SK-MEL-5 (cell line): ENCODE measurements at regions not wholly inside any gene's neighbourhood (a gene's known extent, or its start where the extent isn't known, plus 50 kb on each side); places are given as distances from the start of the nearest gene placed in this dataset.

Experiments used
- DNase-seq: peaks from one replicate; pipeline ENCODE4 v3.0.0-alpha.2; 2016; ENCODE audit warnings: low read depth, low spot score
- in situ Hi-C: cut with HindIII; loops from 2 replicates; pipeline ENCODE4 v1.10.0; 2016; ENCODE audit warnings: low sequenced_read_pairs, high pct_unique_total_duplicates, low pct_unique_long_range_greater_than_20kb

DNA sequence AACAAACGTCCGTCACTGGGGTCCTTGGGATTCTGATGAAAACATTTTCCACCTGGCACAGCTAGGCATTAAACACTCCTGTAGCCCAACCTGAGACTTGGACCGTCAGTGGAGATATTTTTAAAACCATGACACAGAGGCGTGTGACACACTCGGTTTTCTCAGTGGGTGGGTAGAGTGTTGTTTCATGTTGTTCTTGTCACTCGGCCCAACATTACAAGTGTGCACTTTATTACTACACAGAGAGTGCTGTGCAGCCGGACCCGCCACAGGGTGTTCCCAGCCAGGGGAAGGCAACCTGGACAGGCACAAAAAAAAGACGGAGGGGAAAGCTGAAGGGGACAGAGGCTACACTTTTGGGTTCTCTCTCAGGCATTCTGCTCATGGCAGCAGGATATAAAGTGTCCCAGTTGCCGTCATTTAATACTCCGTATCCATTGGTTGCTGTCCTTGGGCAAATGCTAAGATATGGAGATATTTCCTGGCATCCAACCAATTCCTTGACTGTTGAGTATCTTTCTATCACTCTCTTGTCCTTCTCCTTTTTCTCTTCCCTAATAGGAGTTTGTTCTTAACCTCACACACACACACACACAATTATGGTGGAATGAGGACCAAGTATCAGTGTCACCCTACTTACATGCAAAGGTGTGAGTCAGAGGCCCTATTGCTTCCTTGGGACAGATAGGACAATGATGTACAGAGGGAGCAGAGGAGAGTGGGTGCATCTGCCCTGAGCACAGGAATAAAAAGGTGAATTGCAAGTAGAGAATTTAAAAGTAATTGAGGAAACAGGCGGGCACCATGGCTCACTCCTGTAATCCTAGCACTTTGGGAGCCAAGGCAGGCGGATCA, 154.1 kb upstream of the SOX9 start:
- no peak for DNase-seq
- in situ Hi-C loops, result no loop called here

DNA sequence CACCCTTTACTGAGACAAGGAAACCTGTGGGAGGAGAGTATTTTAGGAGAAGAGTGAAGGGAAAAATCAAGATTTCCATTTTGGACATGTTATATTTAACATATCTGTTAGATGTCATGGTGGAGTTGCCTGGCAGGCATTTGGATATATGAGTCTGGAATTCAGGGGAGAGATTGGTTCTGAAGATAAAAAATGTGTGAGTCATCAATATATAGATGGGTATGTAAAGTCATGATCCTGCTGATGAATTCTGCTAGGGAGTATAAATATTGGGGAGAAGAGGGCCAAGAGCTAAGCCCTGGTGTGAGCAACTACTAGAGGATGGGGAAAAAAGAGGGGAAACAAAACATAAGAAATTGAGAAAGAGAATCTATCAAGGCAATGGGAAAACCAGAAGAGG, 151.3 kb upstream of the SOX9 start:
- DNase-seq, result no peak
- in situ Hi-C loops, result no loop called here

DNA sequence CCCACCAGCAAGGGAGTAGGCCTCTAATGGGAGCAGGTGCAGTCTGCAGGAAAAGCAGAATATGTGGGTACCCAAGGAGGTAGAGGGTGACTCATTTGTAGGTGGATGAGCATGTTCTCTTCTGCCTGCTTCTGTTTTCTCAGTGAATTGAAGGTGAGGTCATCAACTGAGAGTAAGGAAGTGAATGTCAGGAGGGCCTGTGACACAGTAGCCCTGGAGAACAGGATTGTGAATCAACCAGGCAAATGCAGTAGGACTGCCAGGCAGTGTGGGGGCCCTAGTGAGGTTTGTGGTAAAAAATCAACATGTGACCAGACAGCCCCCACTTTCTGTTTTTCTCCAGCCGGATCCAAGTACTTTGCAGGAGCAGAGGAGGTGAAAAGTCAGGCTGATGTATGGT, 150.5 kb upstream of the SOX9 start:
- no peak for DNase-seq
- in situ Hi-C loops, result no loop called here

DNA sequence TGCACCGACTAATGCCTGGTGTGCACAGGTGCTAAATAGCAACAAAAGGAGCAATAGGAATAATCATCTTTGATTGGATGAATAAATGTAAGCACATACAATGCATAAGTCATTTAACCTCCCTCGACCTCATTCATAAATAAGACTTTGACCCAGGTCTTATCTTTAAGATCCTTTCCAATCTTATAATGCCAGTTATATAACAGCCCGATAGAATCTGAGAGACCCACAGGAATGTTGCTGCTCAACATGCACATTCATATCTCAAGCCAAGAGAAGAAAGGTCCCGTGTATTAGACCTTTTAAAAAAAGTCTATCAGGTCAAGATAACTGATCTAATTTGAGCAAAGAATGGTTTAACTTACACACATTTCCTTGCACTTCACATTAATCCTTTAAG, 146.8 kb upstream of the SOX9 start:
- DNase-seq, result no peak
- in situ Hi-C loops, result no loop called here

DNA sequence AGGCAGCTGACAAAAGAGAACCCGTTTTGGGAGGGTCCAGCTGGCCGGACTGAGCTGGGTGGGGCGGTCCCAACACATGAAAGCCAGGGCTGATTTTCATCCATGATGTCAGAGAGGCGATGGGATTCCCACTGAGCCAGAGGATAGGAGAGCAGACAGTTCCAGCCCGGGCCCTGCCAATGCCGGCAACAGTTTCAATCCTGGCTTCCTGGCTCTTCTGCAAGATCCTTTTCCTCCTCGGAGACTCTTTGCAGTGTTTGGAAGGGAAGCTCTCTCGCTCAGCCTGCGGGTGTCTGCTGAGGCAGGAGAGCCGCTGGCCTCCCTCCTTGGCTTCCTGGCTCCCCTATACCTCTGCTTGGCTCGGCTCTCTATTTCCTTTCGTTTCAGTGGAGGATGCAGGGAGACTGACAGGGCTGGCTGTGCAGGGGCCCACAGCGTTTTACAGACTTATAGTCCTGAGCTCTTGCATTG, 145.5 kb upstream of the SOX9 start:
- DNase-seq, result peak; percentile 52
- in situ Hi-C loops, result no loop called here

DNA sequence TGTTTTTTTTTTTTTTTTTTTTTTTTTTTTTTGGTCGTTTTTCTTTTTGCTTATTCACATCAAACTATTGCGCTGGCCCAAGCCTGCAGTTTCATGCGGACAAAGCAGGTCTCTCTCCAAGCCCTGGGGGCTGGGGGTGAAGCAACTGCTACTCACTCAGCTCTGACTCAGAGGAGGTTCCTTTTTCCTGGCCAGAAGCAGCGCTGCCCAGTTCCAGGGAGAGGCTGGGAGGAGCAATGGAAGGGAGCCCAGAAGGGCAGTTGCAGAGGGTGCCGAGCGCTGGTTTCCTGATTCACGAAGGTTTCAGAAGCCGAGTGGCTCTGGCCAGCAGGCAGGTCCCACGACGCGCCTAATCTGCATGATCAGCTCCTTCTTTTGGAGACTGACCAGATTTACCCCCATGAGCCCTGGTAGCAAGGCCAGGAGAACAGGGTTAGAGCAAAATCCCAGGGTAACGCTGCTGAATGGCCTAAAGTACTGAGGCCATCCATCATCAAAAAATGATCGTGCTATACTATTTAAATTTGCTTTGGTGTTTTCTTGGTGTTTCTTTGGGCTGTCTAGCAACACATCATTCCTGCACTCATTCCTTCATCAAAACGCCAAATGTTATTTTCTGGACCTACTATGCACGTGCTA, 144.7 kb upstream of the SOX9 start:
- in situ Hi-C loops, result no loop called here
- DNase-seq, result peak; percentile 99

DNA sequence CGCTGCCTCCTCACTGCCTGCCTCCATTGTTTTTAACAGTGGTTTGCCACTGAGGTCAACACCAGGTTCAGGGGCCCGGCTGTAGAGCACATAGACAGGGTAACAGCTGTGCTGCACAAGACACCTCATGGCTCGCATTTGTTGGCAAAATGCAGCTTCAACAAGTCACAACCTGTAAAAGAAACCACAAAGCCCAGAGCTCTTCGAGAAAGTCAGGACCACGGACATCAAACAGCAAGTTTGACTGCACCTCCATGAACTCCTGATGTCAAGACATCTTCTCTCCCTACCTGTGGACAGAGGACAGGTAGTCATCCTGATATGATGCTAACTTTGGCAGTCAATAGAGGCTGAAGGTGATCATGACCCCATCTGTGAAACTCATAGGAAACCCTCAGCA, 142.4 kb upstream of the SOX9 start:
- DNase-seq, result no peak
- in situ Hi-C loops, result no loop called here

DNA sequence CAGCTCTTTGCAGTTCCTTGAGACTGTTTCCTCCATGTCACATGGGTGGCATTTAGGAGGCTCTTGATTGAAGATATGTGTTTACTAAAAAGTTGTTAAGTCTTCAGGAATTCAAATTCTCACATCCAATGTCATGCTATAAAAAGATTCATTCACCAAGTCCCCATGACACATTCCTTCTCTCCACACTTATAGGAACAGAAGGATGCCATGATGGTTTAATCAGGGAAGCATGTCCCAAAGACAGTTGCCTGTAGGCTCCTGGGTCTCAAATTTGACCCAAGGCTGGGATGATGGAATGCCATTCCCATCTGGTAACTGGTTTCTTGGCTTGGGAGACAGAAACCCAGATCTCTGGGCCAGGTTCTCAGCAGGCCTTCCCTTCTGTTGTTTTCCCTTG, 140.6 kb upstream of the SOX9 start:
- in situ Hi-C loops, result no loop called here
- DNase-seq, result no peak

DNA sequence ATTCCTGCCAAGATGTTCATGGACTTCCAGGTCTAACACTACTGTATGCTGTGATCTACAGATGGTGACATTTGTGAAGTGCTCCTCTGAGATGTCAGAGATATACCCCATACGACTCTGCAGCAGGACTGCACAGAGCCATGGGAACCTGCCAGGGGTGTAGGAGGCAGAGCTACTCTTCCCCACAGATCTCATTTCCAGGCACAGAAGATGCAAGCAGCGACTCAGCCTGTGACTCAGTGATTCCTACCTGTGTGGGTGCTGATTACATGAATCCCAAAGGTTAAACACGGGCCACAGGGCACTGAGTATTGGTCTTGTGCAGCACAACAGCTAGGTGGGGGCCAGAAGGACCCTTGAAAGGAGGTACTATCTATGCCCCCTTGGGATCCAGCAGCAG, 137.0 kb upstream of the SOX9 start:
- no peak for DNase-seq
- in situ Hi-C loops, result no loop called here

DNA sequence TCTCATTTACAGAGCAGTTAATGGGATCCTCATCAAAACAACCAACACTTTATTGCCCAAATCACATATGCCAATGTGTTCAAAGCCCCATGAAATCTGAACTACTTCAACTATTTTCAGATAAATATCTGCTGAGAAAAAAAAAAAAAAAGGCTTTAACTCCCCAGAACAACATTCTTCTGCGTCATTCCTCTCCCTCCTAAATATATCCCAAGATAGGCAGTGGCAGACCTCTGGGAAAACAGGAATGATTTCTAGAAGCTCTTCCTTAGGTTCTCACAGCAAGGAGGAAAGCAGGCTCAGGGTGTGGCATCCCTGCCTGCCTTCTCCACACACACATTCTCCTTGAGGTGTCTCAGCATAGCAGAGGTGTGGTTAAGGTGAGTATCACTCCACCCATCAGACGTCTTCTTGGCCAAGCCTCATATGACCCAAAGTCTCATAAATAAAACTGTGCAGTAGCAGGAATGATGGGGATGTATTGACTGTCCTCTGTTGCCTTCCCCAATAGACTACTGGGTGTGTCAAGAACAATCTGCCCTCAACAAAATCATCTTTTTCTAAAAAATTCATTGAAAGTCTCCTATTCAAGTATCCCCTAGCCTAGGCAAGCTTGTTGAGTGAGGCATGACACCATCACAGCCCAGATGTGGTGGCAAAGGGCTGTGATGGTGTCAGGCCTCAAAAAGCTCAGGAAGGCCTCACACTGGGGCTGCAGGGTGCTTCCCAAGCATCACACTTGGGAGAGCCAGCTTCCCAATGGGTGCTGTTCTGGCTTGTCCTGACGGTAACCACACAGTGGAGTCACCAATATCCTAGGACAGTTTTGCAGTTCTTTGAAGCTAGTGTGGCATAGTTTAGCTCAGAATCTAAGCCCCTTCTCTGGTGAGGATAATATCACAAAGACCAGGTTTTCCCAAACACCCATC, 135.4 kb upstream of the SOX9 start:
- in situ Hi-C loops, result no loop called here
- DNase-seq, result no peak

DNA sequence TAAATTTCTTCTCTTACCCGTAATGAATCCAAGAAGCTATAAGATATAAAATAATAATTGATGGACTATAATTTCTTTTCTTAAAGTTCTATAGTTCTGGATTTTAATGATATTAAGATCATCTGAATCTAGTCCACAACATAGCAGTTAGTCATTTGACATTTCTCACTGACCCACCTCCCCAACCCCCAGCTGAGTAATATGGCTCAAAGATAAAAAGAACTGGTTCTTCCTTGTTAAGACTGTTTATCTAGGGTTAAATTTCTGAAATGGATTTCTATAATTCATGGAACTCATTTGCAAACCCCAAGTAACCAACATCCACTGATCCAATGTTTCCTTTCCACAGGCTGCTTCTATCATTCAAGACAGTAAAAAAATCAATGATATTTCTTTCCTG, 133.9 kb upstream of the SOX9 start:
- in situ Hi-C loops, result no loop called here
- DNase-seq, result no peak

DNA sequence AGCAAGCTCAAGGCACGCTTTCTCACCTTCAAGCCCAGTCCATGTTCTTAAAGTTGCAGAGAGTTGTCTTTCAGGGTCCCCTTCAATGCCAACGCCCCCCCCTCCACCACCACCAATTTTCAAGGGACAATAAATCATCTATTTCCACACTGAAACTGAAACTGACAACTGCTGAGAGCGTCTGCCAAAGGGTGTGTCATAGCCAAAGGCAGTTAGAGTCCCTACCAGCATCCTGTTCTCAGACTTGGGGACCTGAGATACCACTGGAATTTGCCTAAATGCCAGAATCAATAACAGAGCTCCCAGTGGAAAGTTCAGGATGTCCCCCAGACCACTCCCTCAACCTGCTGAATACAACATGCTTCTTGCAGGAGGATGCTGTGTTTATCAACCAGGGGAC, 133.2 kb upstream of the SOX9 start:
- in situ Hi-C loops, result no loop called here
- peak; percentile 70 for DNase-seq

DNA sequence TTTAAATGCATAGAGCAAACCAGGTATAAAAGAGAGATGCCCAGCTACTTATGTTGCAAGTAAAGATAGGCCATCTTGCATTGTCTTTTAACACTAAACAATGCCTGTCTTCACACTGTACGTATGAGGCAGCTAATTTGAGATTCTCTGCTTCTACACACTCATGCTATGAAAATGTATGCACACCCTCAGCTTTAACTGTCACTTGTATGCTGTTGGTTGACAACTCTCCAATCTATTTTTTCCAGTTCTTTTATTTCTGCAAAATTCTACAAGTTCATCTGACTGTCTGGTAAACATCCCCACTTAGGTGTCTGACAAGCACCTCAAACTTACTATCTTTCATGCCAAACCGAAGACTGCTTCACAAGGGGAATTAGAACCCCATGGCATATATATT, 131.7 kb upstream of the SOX9 start:
- DNase-seq, result no peak
- in situ Hi-C loops, result no loop called here

DNA sequence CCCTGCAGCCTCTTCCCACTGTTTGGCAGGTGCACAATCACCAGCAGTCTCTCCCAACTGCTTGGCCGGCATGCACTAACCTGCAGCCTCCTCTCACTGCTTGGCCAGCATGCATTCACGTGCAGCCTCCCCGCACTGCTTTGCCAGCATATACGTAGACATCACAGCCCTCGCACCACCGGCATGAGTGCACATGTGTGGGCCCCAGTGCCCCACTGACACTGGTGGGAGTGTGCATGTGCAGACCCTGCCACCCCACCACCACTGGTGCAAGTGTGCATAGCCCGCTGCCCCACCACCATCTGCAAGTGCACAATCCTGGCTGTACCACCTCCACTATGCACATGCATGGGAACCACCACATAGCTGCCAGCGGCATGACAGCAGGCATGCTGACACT, 127.5 kb upstream of the SOX9 start:
- in situ Hi-C loops, result no loop called here
- no peak for DNase-seq

DNA sequence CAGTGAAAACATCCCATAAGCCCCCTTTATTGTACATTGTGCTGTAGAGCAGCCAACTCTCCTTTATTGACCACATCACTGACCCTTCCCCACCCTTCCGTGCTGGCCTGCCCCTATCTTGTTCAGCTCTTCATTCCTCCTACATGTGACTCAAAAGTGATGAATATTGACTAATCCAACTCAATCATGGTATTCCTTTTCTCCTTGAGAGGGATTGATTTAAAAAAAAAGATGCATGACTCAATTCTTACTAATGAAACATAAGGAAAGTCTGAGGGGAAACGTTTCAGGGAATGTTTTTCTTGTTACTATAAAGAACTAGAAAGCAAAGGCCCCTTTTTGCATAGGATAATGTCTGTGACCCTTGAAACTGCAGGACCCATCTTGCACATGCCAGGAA, 125.2 kb upstream of the SOX9 start:
- DNase-seq, result no peak
- in situ Hi-C loops, result no loop called here

DNA sequence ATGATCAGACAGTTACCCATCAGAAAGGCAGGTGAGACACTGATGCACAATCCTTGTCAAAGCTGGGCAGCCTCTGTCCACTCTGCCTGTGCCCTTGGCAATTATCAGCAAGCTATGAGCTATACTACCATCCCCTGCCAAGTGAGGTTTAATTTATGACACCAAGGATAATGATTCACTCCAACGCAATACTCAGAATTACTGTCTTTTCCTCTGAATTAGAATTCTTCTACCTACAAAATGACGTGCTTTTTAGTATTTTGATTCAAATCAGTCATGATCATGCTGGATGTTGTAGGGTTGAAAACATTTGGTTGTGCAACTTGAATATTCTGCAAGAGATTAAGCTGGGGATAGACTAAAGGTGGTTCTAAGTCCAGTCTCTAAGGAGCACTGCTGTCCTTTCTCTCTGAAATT, 116.8 kb upstream of the SOX9 start:
- in situ Hi-C loops, result no loop called here
- DNase-seq, result no peak

DNA sequence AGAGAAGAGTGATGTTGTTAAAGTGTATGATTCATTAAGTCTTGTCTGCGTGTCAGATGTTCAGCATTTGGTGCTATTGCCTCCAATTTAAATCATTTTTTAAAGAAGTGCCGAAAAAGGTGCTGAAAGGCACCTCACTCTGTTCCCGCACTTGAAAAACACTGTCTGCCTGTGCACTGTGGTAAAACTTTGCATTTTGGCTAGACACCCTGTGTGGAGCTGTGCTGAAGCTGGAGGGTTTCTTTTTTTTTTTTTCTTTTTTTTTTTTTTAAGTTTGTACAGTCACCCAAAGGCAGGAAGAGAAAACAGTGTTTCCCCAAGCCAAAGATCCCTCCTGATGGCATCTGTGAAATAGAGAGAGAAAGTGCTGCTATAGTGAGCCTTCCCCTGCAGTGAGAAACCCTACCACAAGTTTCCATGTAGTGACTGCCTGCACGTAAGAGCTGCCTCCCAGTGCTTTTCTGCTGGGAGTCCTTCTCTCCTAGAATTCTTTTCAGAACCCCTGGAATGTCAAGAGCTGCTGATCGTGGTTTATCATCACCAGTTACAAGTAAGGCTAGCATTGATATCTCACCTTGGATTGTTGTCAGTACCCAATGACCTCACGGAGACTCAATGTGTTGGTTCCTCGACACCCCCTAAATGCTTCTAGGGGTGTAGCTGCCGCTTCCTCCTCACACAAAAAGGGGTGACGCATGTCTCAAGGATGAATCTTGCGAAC, 116.0 kb upstream of the SOX9 start:
- no peak for DNase-seq
- in situ Hi-C loops, result no loop called here
